ENCODE measurements at regions not wholly inside any gene's neighbourhood (a gene's known extent, or its start where the extent isn't known, plus 50 kb on each side); places are given as distances from the start of the nearest gene placed in this dataset.

- no peak overlapping the region for H3K4me3 ChIP-seq (ENCODE audit: low read depth, low read length)
- DNase-seq (ENCODE audit: low read depth): no peak
- no peak for TF ChIP-seq CTCF (IDR thresholded peaks at IDR 0.05; ENCODE audit: control insufficient read depth, extremely low read depth, insufficient read depth)
Observed at GRCh38 chr6:156699935-156700334, 77.2 kb upstream of the ARID1B start.

DNA sequence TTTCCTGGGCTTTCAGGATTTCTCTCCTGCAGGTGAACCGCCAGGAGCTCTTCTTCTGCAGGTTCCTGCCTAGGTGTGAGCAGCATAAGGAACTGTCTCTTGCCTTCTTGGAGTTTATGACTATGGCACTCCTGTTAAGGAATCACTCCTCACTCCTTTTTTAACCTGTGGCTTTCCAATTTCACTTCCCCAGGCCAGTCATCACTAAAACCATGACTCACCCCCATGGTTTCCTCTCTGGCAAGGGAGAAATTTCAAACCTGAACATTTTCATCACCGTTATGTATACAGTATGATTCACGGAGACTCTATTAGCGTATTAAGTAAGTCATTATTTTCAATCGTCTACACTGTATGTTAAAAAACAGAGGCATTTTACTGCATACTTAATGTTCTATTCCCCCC, 78.2 kb upstream of the ARID1B start:
- H3K4me3 ChIP-seq (ENCODE audit: low read depth, low read length): no peak overlapping the region
- DNase-seq (ENCODE audit: low read depth): no peak
- TF ChIP-seq CTCF (IDR thresholded peaks at IDR 0.05; ENCODE audit: control insufficient read depth, extremely low read depth, insufficient read depth): no peak

GRCh38 chr6:156698239-156699016, 78.8 kb upstream of the ARID1B start:
- DNase-seq (ENCODE audit: low read depth): no peak
- H3K4me3 ChIP-seq (ENCODE audit: low read depth, low read length): no peak overlapping the region
- no peak for TF ChIP-seq CTCF (IDR thresholded peaks at IDR 0.05; ENCODE audit: control insufficient read depth, extremely low read depth, insufficient read depth)

DNA sequence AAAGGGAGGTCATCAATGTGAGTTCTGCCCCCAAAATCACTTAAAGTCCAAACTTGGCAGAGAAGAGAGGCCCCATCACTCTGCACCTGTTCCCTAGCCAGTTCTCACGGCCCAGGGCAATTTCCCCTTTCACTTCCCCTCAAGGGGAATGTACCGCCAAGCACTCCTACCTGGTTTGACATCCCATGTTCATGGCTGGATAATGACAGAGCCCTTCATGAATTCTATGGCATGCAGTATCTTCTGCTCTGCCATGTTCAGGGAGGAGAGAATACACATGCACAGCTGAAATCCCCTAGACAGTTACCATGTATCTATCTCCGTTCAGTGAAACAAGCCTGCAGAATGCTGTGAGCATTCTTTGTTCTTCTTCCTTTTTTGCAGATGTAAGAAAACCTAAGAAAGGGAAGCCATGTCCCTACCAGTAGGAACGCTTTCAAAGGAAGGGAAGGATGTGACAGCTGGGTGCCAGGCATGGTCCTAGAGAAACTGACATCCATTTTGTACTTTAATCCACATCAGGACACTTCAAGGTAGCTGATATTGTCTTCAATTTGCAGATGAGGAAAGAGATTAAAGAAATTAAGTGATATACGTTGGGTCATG, 79.8 kb upstream of the ARID1B start:
- no peak overlapping the region for H3K4me3 ChIP-seq (ENCODE audit: low read depth, low read length)
- TF ChIP-seq CTCF (IDR thresholded peaks at IDR 0.05; ENCODE audit: control insufficient read depth, extremely low read depth, insufficient read depth): no peak
- no peak for DNase-seq (ENCODE audit: low read depth)

- TF ChIP-seq CTCF (IDR thresholded peaks at IDR 0.05; ENCODE audit: control insufficient read depth, extremely low read depth, insufficient read depth): no peak
- H3K4me3 ChIP-seq (ENCODE audit: low read depth, low read length): no peak overlapping the region
- DNase-seq (ENCODE audit: low read depth): no peak
Observed at GRCh38 chr6:156695742-156696141, 81.4 kb upstream of the ARID1B start.

- DNase-seq (ENCODE audit: low read depth): no peak
- no peak overlapping the region for H3K4me3 ChIP-seq (ENCODE audit: low read depth, low read length)
- no peak for TF ChIP-seq CTCF (IDR thresholded peaks at IDR 0.05; ENCODE audit: control insufficient read depth, extremely low read depth, insufficient read depth)
Observed at GRCh38 chr6:156694679-156695078, 82.5 kb upstream of the ARID1B start.

All from LNCaP clone FGC (cell line).